Vagina (tissue), 2 donors: ENCODE measurements at regions not wholly inside any gene's neighbourhood (a gene's known extent, or its start where the extent isn't known, plus 50 kb on each side); places are given as distances from the start of the nearest gene placed in this dataset.
"Not testable (repeated sequence)": the region's sequence is repeated elsewhere in the genome, so short reads cannot be mapped to it uniquely, and the experiment has no call there.

ENCODE experiments used
- DNase-seq, 2 donors: peaks; one replicate each; pipeline ENCODE4 v3.0.0-alpha.2; 2017; ENCODE audit errors: extremely low spot score in 2 of 2
- H3K27ac ChIP-seq: fragments of 200-600 bp; sonication (generic); one replicate; pipeline ENCODE4 v1.5.1; 2019
- H3K27me3 ChIP-seq: fragments of 200-600 bp; sonication (generic); one replicate; pipeline ENCODE4 v1.5.1; 2019
- H3K36me3 ChIP-seq, 2 donors: fragments of 200-600 bp; sonication (generic); one replicate each; pipeline ENCODE4 v1.5.1; 2017 to 2019
- H3K4me1 ChIP-seq: fragments of 200-600 bp; sonication (generic); one replicate; pipeline ENCODE4 v1.5.1; 2019
- H3K4me3 ChIP-seq, 2 donors: fragments of 200-600 bp; sonication (generic); 1 replicate in 1 of 2; 2 replicates in 1 of 2; pipeline ENCODE4 v1.5.1; 2016 to 2019
- H3K9me3 ChIP-seq: fragments of 200-600 bp; sonication (generic); one replicate; pipeline ENCODE4 v1.5.1; 2019
- POLR2A ChIP-seq, 2 donors: fragments of 450-650 bp; IDR thresholded peaks; one replicate each; pipeline ENCODE4 v1.6.1; 2017; ENCODE audit warnings: antibody characterized with exemption in 2 of 2, mild to moderate bottlenecking in 2 of 2, moderate library complexity in 2 of 2
- POLR2AphosphoS5 ChIP-seq, 2 donors: sonication (generic); formaldehyde crosslinking; IDR thresholded peaks; one replicate each; pipeline ENCODE4 v1.9.0; 2017; ENCODE audit warnings: antibody characterized with exemption in 2 of 2, mild to moderate bottlenecking in 2 of 2, low read depth in 1 of 2; ENCODE audit not compliant: insufficient read depth in 1 of 2
- intact Hi-C: fragments of 100-400 bp; cut with DNase I; formaldehyde crosslinking; loops from one replicate; pipeline ENCODE4 v1.15.1; 2023
- TF ChIP-seq, protein P1 (sequence below), 3 experiments: fragments of 450-650 bp in 2 of 3; fragments of 200-600 bp in 1 of 3; sonication (generic) in 1 of 3; IDR thresholded peaks; one replicate each; pipeline ENCODE4 v1.5.1; 2017 to 2019; ENCODE audit warnings: antibody characterized with exemption in 3 of 3, mild to moderate bottlenecking in 2 of 3, moderate library complexity in 2 of 3

DNA sequence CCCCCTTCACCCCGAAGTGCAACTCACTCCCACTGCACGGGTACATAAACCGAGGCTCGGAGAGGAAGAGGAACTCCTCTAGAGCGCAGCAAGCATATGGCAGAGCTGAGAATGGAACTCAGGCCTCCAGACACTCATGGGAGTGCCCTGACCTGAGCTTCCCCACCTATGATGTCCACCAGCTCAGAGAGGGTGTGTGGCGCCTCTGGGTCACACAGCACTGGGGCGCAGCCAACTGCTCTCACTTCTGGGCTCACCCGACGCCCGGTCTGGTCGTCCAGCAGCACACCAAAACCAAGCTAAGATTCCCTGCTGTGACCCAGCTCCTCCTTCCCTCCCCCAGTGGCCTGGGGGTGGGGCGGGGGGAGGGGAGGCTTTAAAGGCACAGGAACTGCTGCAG, 904.3 kb downstream of the TUBA3C start:
- H3K4me1 ChIP-seq, H3K27me3 ChIP-seq, DNase-seq, intact Hi-C loops, H3K4me3 ChIP-seq, H3K36me3 ChIP-seq, H3K27ac ChIP-seq, H3K9me3 ChIP-seq: not testable (repeated sequence)

DNA sequence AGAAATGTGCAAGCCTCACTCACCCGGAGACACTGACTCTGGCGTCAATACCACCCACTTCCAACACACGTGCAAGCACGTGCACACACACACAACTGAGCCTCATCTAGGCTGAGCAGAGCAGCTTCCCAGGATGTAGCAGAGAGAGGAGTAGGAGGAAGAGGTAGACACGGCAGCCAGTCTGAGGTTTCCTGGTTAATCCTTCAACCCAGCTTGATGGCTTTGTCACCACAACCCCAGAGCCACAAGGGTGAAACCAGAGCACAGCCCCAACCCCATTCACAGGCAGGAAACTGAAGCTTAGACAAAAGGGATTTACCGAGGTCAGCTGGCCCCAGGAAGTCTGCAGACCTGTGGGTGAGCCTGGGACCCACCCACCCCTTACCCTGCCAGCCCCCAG, 905.3 kb downstream of the TUBA3C start:
- H3K36me3 ChIP-seq, H3K27me3 ChIP-seq, H3K4me1 ChIP-seq, H3K4me3 ChIP-seq, DNase-seq, H3K9me3 ChIP-seq, intact Hi-C loops, H3K27ac ChIP-seq: not testable (repeated sequence)

- H3K27me3 ChIP-seq, DNase-seq, intact Hi-C loops, H3K27ac ChIP-seq, H3K36me3 ChIP-seq, H3K4me1 ChIP-seq, H3K9me3 ChIP-seq, H3K4me3 ChIP-seq: not testable (repeated sequence)
Measured at GRCh38 chr13:18273785-18274514, 907.7 kb downstream of the TUBA3C start.

- H3K4me1 ChIP-seq, H3K4me3 ChIP-seq, H3K27ac ChIP-seq, intact Hi-C loops, DNase-seq, H3K9me3 ChIP-seq, H3K36me3 ChIP-seq, H3K27me3 ChIP-seq: not testable (repeated sequence)
Measured at GRCh38 chr13:18258801-18259419, 922.7 kb downstream of the TUBA3C start.

GRCh38 chr13:18257686-18258085, 923.9 kb downstream of the TUBA3C start:
- H3K4me1 ChIP-seq, H3K27me3 ChIP-seq, H3K36me3 ChIP-seq, H3K9me3 ChIP-seq, H3K4me3 ChIP-seq, DNase-seq, H3K27ac ChIP-seq, intact Hi-C loops: not testable (repeated sequence)

GRCh38 chr13:18252848-18253247, 928.8 kb downstream of the TUBA3C start:
- H3K4me1 ChIP-seq, H3K27ac ChIP-seq, H3K36me3 ChIP-seq, H3K9me3 ChIP-seq, H3K4me3 ChIP-seq, DNase-seq, intact Hi-C loops, H3K27me3 ChIP-seq: not testable (repeated sequence)

GRCh38 chr13:18248533-18249240, 932.9 kb downstream of the TUBA3C start:
- H3K9me3 ChIP-seq, H3K4me1 ChIP-seq, H3K36me3 ChIP-seq, H3K27ac ChIP-seq, intact Hi-C loops, H3K27me3 ChIP-seq, H3K4me3 ChIP-seq, DNase-seq: not testable (repeated sequence)

GRCh38 chr13:18240086-18240485, 941.5 kb downstream of the TUBA3C start:
- H3K36me3 ChIP-seq, DNase-seq, H3K27me3 ChIP-seq, intact Hi-C loops, H3K4me3 ChIP-seq, H3K4me1 ChIP-seq, H3K9me3 ChIP-seq, H3K27ac ChIP-seq: not testable (repeated sequence)

DNA sequence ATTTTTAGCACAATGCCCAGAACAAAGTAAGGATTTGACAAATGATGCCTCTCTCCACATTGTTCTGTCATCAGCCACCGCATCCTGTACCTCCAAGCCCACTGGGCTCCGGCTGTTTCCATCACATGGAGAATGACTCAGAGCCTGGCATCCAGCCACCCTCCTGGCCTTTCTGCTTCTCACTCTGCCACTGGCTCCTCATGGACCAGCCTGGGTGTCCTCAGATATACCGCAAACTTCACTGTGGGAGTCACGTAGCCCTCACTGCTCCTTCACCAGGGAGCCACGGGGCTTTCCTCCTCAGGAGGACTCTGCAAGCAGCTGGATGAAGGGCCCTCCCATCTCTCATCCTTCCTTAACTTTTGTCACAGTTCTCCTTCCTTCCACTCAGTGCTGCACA, 943.0 kb downstream of the TUBA3C start:
- H3K4me3 ChIP-seq, H3K9me3 ChIP-seq, H3K36me3 ChIP-seq, intact Hi-C loops, H3K27me3 ChIP-seq, DNase-seq, H3K27ac ChIP-seq, H3K4me1 ChIP-seq: not testable (repeated sequence)

GRCh38 chr13:18236528-18236815, 945.2 kb downstream of the TUBA3C start:
- H3K9me3 ChIP-seq = no peaks in the 10 kb centered on the region
- H3K4me3 ChIP-seq = no peak overlapping the region
- no peaks in the 10 kb centered on the region for H3K27me3 ChIP-seq
- TF ChIP-seq POLR2A (IDR thresholded peaks at IDR 0.05) (no peak), POLR2AphosphoS5 (IDR thresholded peaks at IDR 0.05; ENCODE audit: insufficient read depth in 1 of 2, low read depth in 1 of 2) (no peak)
- TF ChIP-seq, protein P1, sequence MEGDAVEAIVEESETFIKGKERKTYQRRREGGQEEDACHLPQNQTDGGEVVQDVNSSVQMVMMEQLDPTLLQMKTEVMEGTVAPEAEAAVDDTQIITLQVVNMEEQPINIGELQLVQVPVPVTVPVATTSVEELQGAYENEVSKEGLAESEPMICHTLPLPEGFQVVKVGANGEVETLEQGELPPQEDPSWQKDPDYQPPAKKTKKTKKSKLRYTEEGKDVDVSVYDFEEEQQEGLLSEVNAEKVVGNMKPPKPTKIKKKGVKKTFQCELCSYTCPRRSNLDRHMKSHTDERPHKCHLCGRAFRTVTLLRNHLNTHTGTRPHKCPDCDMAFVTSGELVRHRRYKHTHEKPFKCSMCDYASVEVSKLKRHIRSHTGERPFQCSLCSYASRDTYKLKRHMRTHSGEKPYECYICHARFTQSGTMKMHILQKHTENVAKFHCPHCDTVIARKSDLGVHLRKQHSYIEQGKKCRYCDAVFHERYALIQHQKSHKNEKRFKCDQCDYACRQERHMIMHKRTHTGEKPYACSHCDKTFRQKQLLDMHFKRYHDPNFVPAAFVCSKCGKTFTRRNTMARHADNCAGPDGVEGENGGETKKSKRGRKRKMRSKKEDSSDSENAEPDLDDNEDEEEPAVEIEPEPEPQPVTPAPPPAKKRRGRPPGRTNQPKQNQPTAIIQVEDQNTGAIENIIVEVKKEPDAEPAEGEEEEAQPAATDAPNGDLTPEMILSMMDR (IDR thresholded peaks at IDR 0.05) = no peak
- H3K4me1 ChIP-seq = no peaks in the 10 kb centered on the region
- no peak overlapping the region for H3K27ac ChIP-seq
- no peak for DNase-seq
- no peaks in the 10 kb centered on the region for H3K36me3 ChIP-seq
- intact Hi-C loops = no loop called here
